ENCODE measurements at regions not wholly inside any gene's neighbourhood (a gene's known extent, or its start where the extent isn't known, plus 50 kb on each side); places are given as distances from the start of the nearest gene placed in this dataset.

GRCh38 chr1:79457562-79458224 lies 451.2 kb upstream of the ADGRL4 start:
- TF ChIP-seq CTCF (IDR thresholded peaks at IDR 0.05) (no peak), POLR2A (IDR thresholded peaks at IDR 0.05) (no peak)

Data from adrenal gland (tissue), 5 donors.